HEK293T (cell line): ENCODE measurements at regions not wholly inside any gene's neighbourhood (a gene's known extent, or its start where the extent isn't known, plus 50 kb on each side); places are given as distances from the start of the nearest gene placed in this dataset.
"Not testable (repeated sequence)": the region's sequence is repeated elsewhere in the genome, so short reads cannot be mapped to it uniquely, and the experiment has no call there.

Source experiments
- CTCF ChIA-PET: fragments of 350-600 bp; formaldehyde crosslinking; extraction: SDS; loops from one replicate; lab custom pipeline; 2021; ENCODE audit warnings: antibody characterized with exemption, inconsistent platforms; lab: Yijun Ruan, JAX
- POLR2A ChIA-PET: fragments of 350-600 bp; formaldehyde crosslinking; extraction: SDS; loops from one replicate; lab custom pipeline; 2020; ENCODE audit warnings: antibody characterized with exemption, inconsistent platforms; lab: Yijun Ruan, JAX
- DNase-seq: peaks from one replicate; pipeline ENCODE4 v3.0.0; 2012; ENCODE audit warnings: mixed read lengths; ENCODE audit errors: extremely low spot score
- ARNT ChIP-seq: fragments of 450-650 bp; IDR thresholded peaks from 2 replicates; pipeline ENCODE4 v1.6.1; 2017; ENCODE audit warnings: mild to moderate bottlenecking
- BHLHE40 ChIP-seq: fragments of 450-650 bp; IDR thresholded peaks from 2 replicates; pipeline ENCODE4 v1.6.1; 2016; ENCODE audit warnings: mild to moderate bottlenecking, moderate library complexity, borderline replicate concordance
- CTBP1 ChIP-seq: fragments of 450-650 bp; IDR thresholded peaks from 2 replicates; pipeline ENCODE4 v1.6.1; 2016; ENCODE audit warnings: borderline replicate concordance
- ELF4 ChIP-seq: fragments of 450-650 bp; IDR thresholded peaks from 2 replicates; pipeline ENCODE4 v1.6.1; 2017; ENCODE audit warnings: antibody characterized with exemption
- FOXA1 ChIP-seq: fragments of 450-650 bp; IDR thresholded peaks from 2 replicates; pipeline ENCODE4 v1.6.1; 2016; ENCODE audit warnings: mild to moderate bottlenecking
- FOXK2 ChIP-seq: fragments of 450-650 bp; IDR thresholded peaks from 2 replicates; pipeline ENCODE4 v1.6.1; 2016; ENCODE audit warnings: mild to moderate bottlenecking
- FOXM1 ChIP-seq: fragments of 450-650 bp; IDR thresholded peaks from 2 replicates; pipeline ENCODE4 v1.6.1; 2017; ENCODE audit warnings: mild to moderate bottlenecking, borderline replicate concordance
- HDGF ChIP-seq: fragments of 450-650 bp; IDR thresholded peaks from 2 replicates; pipeline ENCODE4 v1.6.1; 2017; ENCODE audit warnings: antibody characterized with exemption, borderline replicate concordance
- L3MBTL2 ChIP-seq: fragments of 450-650 bp; conservative IDR thresholded peaks from 2 replicates; pipeline ENCODE4 v1.6.1; 2016; ENCODE audit warnings: mild to moderate bottlenecking
- LEF1 ChIP-seq: fragments of 450-650 bp; IDR thresholded peaks from 2 replicates; pipeline ENCODE4 v1.6.1; 2017; ENCODE audit warnings: mild to moderate bottlenecking, borderline replicate concordance
- NFRKB ChIP-seq: fragments of 450-650 bp; IDR thresholded peaks from 2 replicates; pipeline ENCODE4 v1.6.1; 2016; ENCODE audit warnings: mild to moderate bottlenecking, moderate library complexity
- PKNOX1 ChIP-seq: fragments of 450-650 bp; IDR thresholded peaks from 2 replicates; pipeline ENCODE4 v1.6.1; 2016
- SP1 ChIP-seq: fragments of 450-650 bp; IDR thresholded peaks from 2 replicates; pipeline ENCODE4 v1.6.1; 2017
- SUZ12 ChIP-seq: fragments of 450-650 bp; IDR thresholded peaks from 2 replicates; pipeline ENCODE4 v1.6.1; 2016; ENCODE audit warnings: mild to moderate bottlenecking
- TARDBP ChIP-seq: fragments of 450-650 bp; IDR thresholded peaks from 2 replicates; pipeline ENCODE4 v1.6.1; 2016
- ZNF384 ChIP-seq: fragments of 450-650 bp; IDR thresholded peaks from 2 replicates; pipeline ENCODE4 v1.6.1; 2016

- ChIA-PET POLR2A (no interaction called here), CTCF (interaction anchor here (0.6 kb wide), 1 partner anchor 70 kb away, joined by 5 read pairs; no protein-coding TSS in a partner anchor)
- TF ChIP-seq FOXM1 = no peak
- TF ChIP-seq TARDBP = no peak
- no peak for TF ChIP-seq SUZ12
- no peak for TF ChIP-seq ARNT
- no peak for TF ChIP-seq NFRKB
- TF ChIP-seq ELF4 = no peak
- no peak for TF ChIP-seq LEF1
- TF ChIP-seq L3MBTL2 = no peak
- no peak for TF ChIP-seq PKNOX1
- TF ChIP-seq FOXA1 = no peak
- TF ChIP-seq BHLHE40 = no peak
- no peak for TF ChIP-seq HDGF
- TF ChIP-seq ZNF384 = no peak
- TF ChIP-seq CTBP1 = no peak
- no peak for TF ChIP-seq SP1
- TF ChIP-seq FOXK2 = no peak
- DNase-seq = no peak
These were observed 190.5 kb downstream of the SH3BGRL start for GRCh38 chrX:81392396-81392795.

- POLR2A ChIA-PET = no interaction called here
- TF ChIP-seq FOXM1 (no peak), ZNF384 (no peak), SP1 (no peak), ELF4 (no peak), FOXA1 (no peak), TARDBP (no peak), LEF1 (no peak), HDGF (no peak), SUZ12 (no peak), FOXK2 (no peak), PKNOX1 (no peak), BHLHE40 (no peak), ARNT (no peak), CTBP1 (no peak)
- no peak for DNase-seq
- CTCF ChIA-PET = no interaction called here
These were observed 203.9 kb downstream of the SH3BGRL start for GRCh38 chrX:81405781-81406180.

- ChIA-PET POLR2A (no interaction called here), CTCF (no interaction called here)
- TF ChIP-seq FOXM1 (no peak), FOXA1 (no peak), PKNOX1 (no peak), FOXK2 (no peak), NFRKB (no peak), ZNF384 (no peak), ELF4 (no peak), HDGF (no peak), SP1 (no peak), BHLHE40 (no peak), TARDBP (no peak), CTBP1 (no peak), LEF1 (no peak), SUZ12 (no peak), L3MBTL2 (no peak), ARNT (no peak)
- DNase-seq = no peak
These were observed 209.6 kb downstream of the SH3BGRL start for GRCh38 chrX:81411517-81411916.

- CTCF ChIA-PET = no interaction called here
- POLR2A ChIA-PET = no interaction called here
- DNase-seq = no peak
- TF ChIP-seq ARNT (no peak), HDGF (no peak), ZNF384 (no peak), SP1 (no peak), FOXK2 (no peak), CTBP1 (no peak), FOXA1 (no peak), L3MBTL2 (no peak), NFRKB (no peak), ELF4 (no peak), SUZ12 (no peak), PKNOX1 (no peak), FOXM1 (no peak), LEF1 (no peak)
These were observed 210.5 kb downstream of the SH3BGRL start for GRCh38 chrX:81412428-81412827.

- POLR2A ChIA-PET, DNase-seq, CTCF ChIA-PET: not testable (repeated sequence)
These were observed 211.0 kb downstream of the SH3BGRL start for GRCh38 chrX:81412857-81413256.

GRCh38 chrX:81414630-81415029 is 212.7 kb downstream of the SH3BGRL start:
- DNase-seq = no peak
- POLR2A ChIA-PET = no interaction called here
- TF ChIP-seq PKNOX1 (no peak), LEF1 (no peak), L3MBTL2 (no peak), SP1 (no peak), FOXA1 (no peak), FOXK2 (no peak), BHLHE40 (no peak), NFRKB (no peak), SUZ12 (no peak), ZNF384 (no peak), HDGF (no peak), FOXM1 (no peak), TARDBP (no peak), ELF4 (no peak), CTBP1 (no peak), ARNT (no peak)
- CTCF ChIA-PET = no interaction called here
